GM23248 (cell line): ENCODE measurements at regions not wholly inside any gene's neighbourhood (a gene's known extent, or its start where the extent isn't known, plus 50 kb on each side); places are given as distances from the start of the nearest gene placed in this dataset.

Experiments
- EZH2 ChIP-seq: fragments of 200-600 bp; sonication (generic); IDR thresholded peaks from 2 replicates; pipeline ENCODE4 v1.6.1; 2018; ENCODE audit warnings: antibody characterized with exemption, mild to moderate bottlenecking; ENCODE audit not compliant: insufficient read depth, poor library complexity, severe bottlenecking
- EZH2phosphoT487 ChIP-seq: fragments of 200-600 bp; sonication (generic); IDR thresholded peaks from 2 replicates; pipeline ENCODE4 v1.6.1; 2018; ENCODE audit warnings: antibody characterized with exemption, moderate library complexity, mild to moderate bottlenecking, low read depth; ENCODE audit not compliant: insufficient read depth

DNA sequence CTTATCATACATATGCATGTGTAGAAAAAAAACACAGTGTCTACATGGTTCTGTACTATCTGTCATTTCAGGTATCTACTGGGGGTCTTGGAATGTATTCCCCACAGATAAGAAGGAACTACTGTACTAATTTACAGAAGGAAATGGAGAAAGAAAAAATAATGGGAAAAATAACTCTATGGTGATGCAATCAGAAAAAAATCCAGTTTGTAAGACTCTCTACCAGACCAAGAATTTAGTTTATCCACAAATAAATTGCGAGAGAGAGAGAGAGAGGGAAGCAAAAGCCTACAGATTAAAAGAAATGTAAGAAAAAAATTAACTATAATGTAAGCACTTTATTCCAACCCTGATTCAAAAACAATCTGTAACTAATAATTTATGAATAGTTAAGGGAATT is 708.6 kb upstream of the ZNF608 start:
- TF ChIP-seq EZH2 (no peak), EZH2phosphoT487 (no peak)
